BJ (cell line): ENCODE measurements at regions not wholly inside any gene's neighbourhood (a gene's known extent, or its start where the extent isn't known, plus 50 kb on each side); places are given as distances from the start of the nearest gene placed in this dataset.

Source experiments
- CTCF ChIA-PET: fragments of 350-600 bp; formaldehyde crosslinking; extraction: SDS; loops from one replicate; lab custom pipeline; 2021; ENCODE audit warnings: antibody characterized with exemption, inconsistent platforms; lab: Yijun Ruan, JAX
- POLR2A ChIA-PET: fragments of 300-600 bp; sonication (Branson Sonifier 250); formaldehyde crosslinking; extraction: SDS; loops from one replicate; lab custom pipeline; 2021; ENCODE audit warnings: antibody characterized with exemption; lab: Charles Lee
- DNase-seq: peaks from one replicate; pipeline ENCODE4 v3.0.0-alpha.2; 2011; ENCODE audit warnings: low read depth
- H3K27me3 ChIP-seq: 2 replicates; pipeline ENCODE4 v1.6.0; 2011; ENCODE audit warnings: low read length; ENCODE audit not compliant: control insufficient read depth, insufficient read depth
- H3K36me3 ChIP-seq: 2 replicates; pipeline ENCODE4 v1.5.1; 2011; ENCODE audit warnings: low read length; ENCODE audit not compliant: control insufficient read depth, insufficient read depth
- H3K4me3 ChIP-seq: 2 replicates; pipeline ENCODE4 v1.5.1; 2011; ENCODE audit warnings: low read depth, mild to moderate bottlenecking, control low read depth, low read length
- TF ChIP-seq, protein P1 (sequence below): IDR thresholded peaks from 2 replicates; pipeline ENCODE4 v1.5.1; 2011; ENCODE audit warnings: low read depth, mild to moderate bottlenecking, control low read depth, inconsistent platforms, low read length, moderate library complexity; ENCODE audit not compliant: insufficient read depth

- POLR2A ChIA-PET = no interaction called here
- H3K4me3 ChIP-seq = no peak overlapping the region
- TF ChIP-seq, protein P1, sequence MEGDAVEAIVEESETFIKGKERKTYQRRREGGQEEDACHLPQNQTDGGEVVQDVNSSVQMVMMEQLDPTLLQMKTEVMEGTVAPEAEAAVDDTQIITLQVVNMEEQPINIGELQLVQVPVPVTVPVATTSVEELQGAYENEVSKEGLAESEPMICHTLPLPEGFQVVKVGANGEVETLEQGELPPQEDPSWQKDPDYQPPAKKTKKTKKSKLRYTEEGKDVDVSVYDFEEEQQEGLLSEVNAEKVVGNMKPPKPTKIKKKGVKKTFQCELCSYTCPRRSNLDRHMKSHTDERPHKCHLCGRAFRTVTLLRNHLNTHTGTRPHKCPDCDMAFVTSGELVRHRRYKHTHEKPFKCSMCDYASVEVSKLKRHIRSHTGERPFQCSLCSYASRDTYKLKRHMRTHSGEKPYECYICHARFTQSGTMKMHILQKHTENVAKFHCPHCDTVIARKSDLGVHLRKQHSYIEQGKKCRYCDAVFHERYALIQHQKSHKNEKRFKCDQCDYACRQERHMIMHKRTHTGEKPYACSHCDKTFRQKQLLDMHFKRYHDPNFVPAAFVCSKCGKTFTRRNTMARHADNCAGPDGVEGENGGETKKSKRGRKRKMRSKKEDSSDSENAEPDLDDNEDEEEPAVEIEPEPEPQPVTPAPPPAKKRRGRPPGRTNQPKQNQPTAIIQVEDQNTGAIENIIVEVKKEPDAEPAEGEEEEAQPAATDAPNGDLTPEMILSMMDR = no peak
- no peak for DNase-seq
- H3K27me3 ChIP-seq = no peaks in the 10 kb centered on the region
- H3K36me3 ChIP-seq = no peaks in the 10 kb centered on the region
- CTCF ChIA-PET = no interaction called here
Observed at GRCh38 chrX:63441717-63442116, 90.6 kb upstream of the SPIN4 start.

DNA sequence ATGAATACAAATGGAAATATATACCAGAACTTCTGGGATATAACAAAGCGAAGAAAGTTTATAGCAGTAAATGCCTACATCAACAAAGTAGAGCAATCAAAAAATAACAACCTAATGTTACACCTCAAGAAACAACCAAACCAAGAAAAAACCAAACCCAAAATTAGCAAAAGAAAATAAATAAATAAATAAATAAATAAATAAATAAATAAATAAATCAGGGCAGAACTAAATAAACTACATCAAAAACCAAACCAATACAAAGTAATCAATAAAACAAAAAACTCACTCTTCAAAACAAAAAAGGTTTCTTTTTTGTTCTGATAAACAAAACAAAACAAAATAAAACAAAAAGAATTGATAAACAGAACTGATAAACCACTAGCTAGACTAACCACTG, 88.4 kb upstream of the SPIN4 start:
- no peak overlapping the region for H3K4me3 ChIP-seq
- ChIA-PET CTCF (no interaction called here), POLR2A (no interaction called here)
- DNase-seq = no peak
- H3K27me3 ChIP-seq = no peaks in the 10 kb centered on the region
- TF ChIP-seq, protein P1 = no peak
- H3K36me3 ChIP-seq = no peaks in the 10 kb centered on the region

DNA sequence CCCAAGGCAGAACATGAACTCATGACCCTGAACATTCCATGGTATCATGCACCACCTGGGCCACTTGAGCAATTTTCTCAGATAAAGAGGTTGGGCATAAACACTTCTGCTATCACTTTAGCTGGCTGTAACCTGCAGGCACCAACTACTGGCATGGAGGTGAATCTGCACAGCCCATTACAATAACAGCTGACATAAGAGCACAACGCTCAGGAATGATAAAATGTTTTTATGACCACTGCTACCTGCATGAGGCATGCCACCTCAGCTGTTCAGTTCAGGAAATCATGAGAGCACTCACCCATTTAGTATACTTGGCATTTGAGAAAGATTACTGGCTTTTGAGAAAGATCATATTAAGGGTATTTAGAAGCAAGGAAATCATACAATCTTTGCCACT, 85.7 kb upstream of the SPIN4 start:
- CTCF ChIA-PET = no interaction called here
- POLR2A ChIA-PET = no interaction called here
- no peak for DNase-seq
- Histone ChIP-seq H3K27me3 (no peaks in the 10 kb centered on the region), H3K36me3 (no peaks in the 10 kb centered on the region), H3K4me3 (no peak overlapping the region)
- TF ChIP-seq, protein P1 = no peak

- H3K36me3 ChIP-seq = no peaks in the 10 kb centered on the region
- H3K27me3 ChIP-seq = no peaks in the 10 kb centered on the region
- ChIA-PET CTCF (no interaction called here), POLR2A (no interaction called here)
- DNase-seq = no peak
- H3K4me3 ChIP-seq = no peak overlapping the region
- TF ChIP-seq, protein P1 = no peak
Observed at GRCh38 chrX:63434665-63435064, 83.5 kb upstream of the SPIN4 start.

DNA sequence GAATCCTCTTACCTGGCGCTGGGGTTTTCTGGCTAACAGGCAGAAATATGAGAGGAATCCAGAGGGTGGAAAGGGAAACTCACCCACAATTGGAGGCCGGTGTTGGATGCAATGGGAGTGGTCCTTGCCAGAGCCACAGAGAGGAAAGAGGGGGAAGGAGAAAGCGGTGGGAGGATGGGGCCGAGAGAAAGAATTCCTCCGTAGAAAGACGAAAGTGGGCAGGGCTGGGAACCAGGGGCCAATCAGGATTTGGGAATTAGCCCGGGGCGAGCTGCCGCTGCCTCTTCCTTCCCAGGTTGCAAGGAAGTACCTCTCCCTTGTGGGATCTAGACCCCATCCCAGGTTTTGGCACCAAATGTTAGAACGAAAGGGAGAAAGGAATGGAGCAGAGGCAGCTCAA, 83.1 kb upstream of the SPIN4 start:
- POLR2A ChIA-PET = no interaction called here
- TF ChIP-seq, protein P1 = no peak
- CTCF ChIA-PET = no interaction called here

More for the DNA sequence above, 83.1 kb upstream of the SPIN4 start:
- H3K4me3 ChIP-seq = no peak overlapping the region
- no peaks in the 10 kb centered on the region for H3K27me3 ChIP-seq
- H3K36me3 ChIP-seq = no peaks in the 10 kb centered on the region
- DNase-seq = no peak
